Upper lobe of right lung (tissue), 1 donor: ENCODE measurements at regions not wholly inside any gene's neighbourhood (a gene's known extent, or its start where the extent isn't known, plus 50 kb on each side); places are given as distances from the start of the nearest gene placed in this dataset.

Experiments used
- ATAC-seq: fragments of 200-7000 bp; cut with Tn5 transposase; one replicate; pipeline ENCODE4 v1.9.1; 2020; ENCODE audit warnings: mild to moderate bottlenecking, moderate library complexity
- DNase-seq: peaks from one replicate; pipeline ENCODE4 v3.0.0-alpha.2; 2020
- H3K27ac ChIP-seq: fragments of 200-600 bp; one replicate; pipeline ENCODE4 v1.8.0; 2022
- H3K27me3 ChIP-seq: fragments of 200-600 bp; one replicate; pipeline ENCODE4 v1.8.0; 2022; ENCODE audit warnings: mild to moderate bottlenecking
- H3K36me3 ChIP-seq: fragments of 200-600 bp; one replicate; pipeline ENCODE4 v1.8.0; 2022
- H3K4me1 ChIP-seq: fragments of 200-600 bp; one replicate; pipeline ENCODE4 v1.8.0; 2022
- H3K4me3 ChIP-seq: fragments of 200-600 bp; one replicate; pipeline ENCODE4 v1.8.0; 2022; ENCODE audit warnings: mild to moderate bottlenecking
- H3K9me3 ChIP-seq: fragments of 200-600 bp; one replicate; pipeline ENCODE4 v1.8.0; 2022
- intact Hi-C: fragments of 100-400 bp; cut with DNase I; formaldehyde crosslinking; loops from one replicate; pipeline ENCODE4 v1.11.0; 2022
- TF ChIP-seq, protein P1 (sequence below): fragments of 200-600 bp; IDR thresholded peaks from one replicate; pipeline ENCODE4 v1.8.0; 2022; ENCODE audit warnings: antibody characterized with exemption
- donor health status: DM: no; HTN: yes; CAD: no; lungs with severe emphysema.

DNA sequence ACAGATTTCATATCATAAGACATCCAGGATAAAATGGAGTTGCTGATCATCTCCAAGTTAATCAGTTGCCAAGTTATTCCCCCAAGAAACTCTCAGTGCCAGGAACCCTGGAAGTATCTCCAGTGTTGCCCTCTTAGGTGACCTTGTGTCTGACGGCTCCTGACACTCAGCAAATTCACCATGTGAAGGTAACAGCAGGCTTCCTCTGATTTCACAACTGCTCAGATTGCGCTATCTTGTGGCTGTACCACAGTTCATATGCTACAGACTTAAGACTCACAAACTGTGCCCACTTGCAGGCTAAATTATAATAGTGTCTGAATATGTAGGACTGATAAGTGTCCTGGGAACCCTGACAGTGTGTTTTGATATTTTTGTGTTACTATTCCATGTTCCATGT is 186.6 kb upstream of the OPRM1 start:
- TF ChIP-seq, protein P1, sequence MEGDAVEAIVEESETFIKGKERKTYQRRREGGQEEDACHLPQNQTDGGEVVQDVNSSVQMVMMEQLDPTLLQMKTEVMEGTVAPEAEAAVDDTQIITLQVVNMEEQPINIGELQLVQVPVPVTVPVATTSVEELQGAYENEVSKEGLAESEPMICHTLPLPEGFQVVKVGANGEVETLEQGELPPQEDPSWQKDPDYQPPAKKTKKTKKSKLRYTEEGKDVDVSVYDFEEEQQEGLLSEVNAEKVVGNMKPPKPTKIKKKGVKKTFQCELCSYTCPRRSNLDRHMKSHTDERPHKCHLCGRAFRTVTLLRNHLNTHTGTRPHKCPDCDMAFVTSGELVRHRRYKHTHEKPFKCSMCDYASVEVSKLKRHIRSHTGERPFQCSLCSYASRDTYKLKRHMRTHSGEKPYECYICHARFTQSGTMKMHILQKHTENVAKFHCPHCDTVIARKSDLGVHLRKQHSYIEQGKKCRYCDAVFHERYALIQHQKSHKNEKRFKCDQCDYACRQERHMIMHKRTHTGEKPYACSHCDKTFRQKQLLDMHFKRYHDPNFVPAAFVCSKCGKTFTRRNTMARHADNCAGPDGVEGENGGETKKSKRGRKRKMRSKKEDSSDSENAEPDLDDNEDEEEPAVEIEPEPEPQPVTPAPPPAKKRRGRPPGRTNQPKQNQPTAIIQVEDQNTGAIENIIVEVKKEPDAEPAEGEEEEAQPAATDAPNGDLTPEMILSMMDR: no peak
- ATAC-seq (no peak), DNase-seq (no peak)
- no peaks in the 10 kb centered on the region for H3K27me3 ChIP-seq
- no peak overlapping the region for H3K27ac ChIP-seq
- H3K9me3 ChIP-seq: no peaks in the 10 kb centered on the region
- H3K36me3 ChIP-seq: no peaks in the 10 kb centered on the region
- H3K4me3 ChIP-seq: no peak overlapping the region
- intact Hi-C loops: no loop called here
- H3K4me1 ChIP-seq: no peaks in the 10 kb centered on the region

DNA sequence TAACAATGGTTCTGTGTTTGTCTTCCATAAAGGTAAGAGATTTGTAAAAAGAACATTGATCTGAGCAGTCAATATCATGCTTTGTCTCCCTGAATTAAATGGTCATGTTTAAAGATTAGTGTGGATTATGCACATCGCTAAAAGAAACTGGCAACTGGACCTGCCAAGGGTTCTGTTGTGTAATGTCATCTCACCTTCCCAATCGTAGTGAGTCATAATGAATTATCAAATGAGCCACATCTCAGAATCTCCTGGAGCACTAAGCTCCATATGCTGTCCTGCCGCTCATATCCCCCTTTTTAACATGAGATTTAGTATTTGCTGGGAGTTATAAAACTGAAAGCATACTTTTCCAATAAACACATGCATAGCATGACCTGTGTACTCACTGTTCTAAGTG is 187.0 kb upstream of the OPRM1 start:
- Histone ChIP-seq H3K4me1 (no peaks in the 10 kb centered on the region), H3K4me3 (no peak overlapping the region), H3K27me3 (no peaks in the 10 kb centered on the region), H3K9me3 (no peaks in the 10 kb centered on the region), H3K36me3 (no peaks in the 10 kb centered on the region), H3K27ac (no peak overlapping the region)
- DNase-seq (no peak), ATAC-seq (no peak)
- TF ChIP-seq, protein P1: no peak
- intact Hi-C loops: no loop called here

GRCh38 chr6:153849072-153849779 is 189.8 kb upstream of the OPRM1 start:
- Histone ChIP-seq H3K9me3 (no peaks in the 10 kb centered on the region), H3K27me3 (no peaks in the 10 kb centered on the region), H3K4me3 (no peak overlapping the region), H3K4me1 (no peaks in the 10 kb centered on the region), H3K27ac (no peak overlapping the region), H3K36me3 (no peaks in the 10 kb centered on the region)
- intact Hi-C loops: no loop called here
- no peak for ATAC-seq
- TF ChIP-seq, protein P1: no peak
- no peak for DNase-seq

DNA sequence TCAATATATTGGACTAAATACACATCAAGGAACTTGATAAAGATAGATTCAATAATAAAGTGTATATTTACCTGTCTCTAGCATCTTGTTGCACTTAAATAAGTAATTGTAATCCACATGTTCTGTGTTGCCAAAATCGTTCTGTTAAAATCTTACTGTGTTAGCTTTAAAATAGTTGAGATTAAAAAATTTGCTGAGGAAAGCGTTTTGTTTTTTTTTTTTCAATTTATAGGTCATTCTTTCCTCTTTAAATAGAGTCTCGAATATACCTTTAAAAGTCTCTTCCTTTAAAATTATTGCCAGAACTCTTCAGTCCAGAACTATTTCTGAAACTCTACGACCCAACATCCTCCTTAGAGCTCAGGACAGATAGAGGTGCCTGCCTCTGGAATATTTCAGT is 195.6 kb upstream of the OPRM1 start:
- H3K36me3 ChIP-seq: no peaks in the 10 kb centered on the region
- no peak overlapping the region for H3K4me3 ChIP-seq
- no peak for ATAC-seq
- no peaks in the 10 kb centered on the region for H3K4me1 ChIP-seq
- intact Hi-C loops: no loop called here
- no peaks in the 10 kb centered on the region for H3K27me3 ChIP-seq
- H3K27ac ChIP-seq: no peak overlapping the region
- no peaks in the 10 kb centered on the region for H3K9me3 ChIP-seq
- no peak for DNase-seq
- TF ChIP-seq, protein P1: no peak

GRCh38 chr6:153842491-153842890 is 196.5 kb upstream of the OPRM1 start:
- intact Hi-C loops: no loop called here
- Histone ChIP-seq H3K9me3 (no peaks in the 10 kb centered on the region), H3K4me3 (no peak overlapping the region), H3K27ac (no peak overlapping the region), H3K36me3 (no peaks in the 10 kb centered on the region), H3K4me1 (no peaks in the 10 kb centered on the region), H3K27me3 (no peaks in the 10 kb centered on the region)
- DNase-seq (no peak), ATAC-seq (no peak)
- TF ChIP-seq, protein P1: no peak
